ENCODE measurements at regions not wholly inside any gene's neighbourhood (a gene's known extent, or its start where the extent isn't known, plus 50 kb on each side); places are given as distances from the start of the nearest gene placed in this dataset.

GRCh38 chr18:29644276-29644675 lies 1398.3 kb downstream of the DSC3 start:
- no peak for DNase-seq
- no peak for TF ChIP-seq POLR2A (IDR thresholded peaks at IDR 0.05; ENCODE audit: low read length)

GRCh38 chr18:29629493-29630036 lies 1413.0 kb downstream of the DSC3 start:
- no peak for TF ChIP-seq POLR2A (IDR thresholded peaks at IDR 0.05; ENCODE audit: low read length)
- no peak for TF ChIP-seq GATA1 (IDR thresholded peaks at IDR 0.05; ENCODE audit: low read depth, low read length)
- no peak for DNase-seq

GRCh38 chr18:29626094-29626493 lies 1416.4 kb downstream of the DSC3 start:
- TF ChIP-seq POLR2A (IDR thresholded peaks at IDR 0.05; ENCODE audit: low read length) (no peak), GATA1 (IDR thresholded peaks at IDR 0.05; ENCODE audit: low read depth, low read length) (no peak)
- DNase-seq: no peak

- no peak for DNase-seq
- no peak for TF ChIP-seq POLR2A (IDR thresholded peaks at IDR 0.05; ENCODE audit: low read length)
These were observed 1425.7 kb downstream of the DSC3 start for GRCh38 chr18:29616867-29617266.

- DNase-seq: no peak
- TF ChIP-seq GATA1 (IDR thresholded peaks at IDR 0.05; ENCODE audit: low read depth, low read length): no peak
- TF ChIP-seq POLR2A (IDR thresholded peaks at IDR 0.05; ENCODE audit: low read length): no peak
These were observed 1432.1 kb upstream of the CDH2 start for GRCh38 chr18:29608982-29609381.

- TF ChIP-seq POLR2A (IDR thresholded peaks at IDR 0.05; ENCODE audit: low read length) (no peak), GATA1 (IDR thresholded peaks at IDR 0.05; ENCODE audit: low read depth, low read length) (no peak)
- no peak for DNase-seq
These were observed 1428.4 kb upstream of the CDH2 start for GRCh38 chr18:29605365-29605764.

GRCh38 chr18:29596959-29597358 lies 1420.0 kb upstream of the CDH2 start:
- TF ChIP-seq GATA1 (IDR thresholded peaks at IDR 0.05; ENCODE audit: low read depth, low read length) (no peak), POLR2A (IDR thresholded peaks at IDR 0.05; ENCODE audit: low read length) (no peak)
- no peak for DNase-seq

GRCh38 chr18:29594493-29594892 lies 1417.6 kb upstream of the CDH2 start:
- DNase-seq: peak; percentile 16 to 26
- TF ChIP-seq GATA1 (IDR thresholded peaks at IDR 0.05; ENCODE audit: low read depth, low read length) (no peak), POLR2A (IDR thresholded peaks at IDR 0.05; ENCODE audit: low read length) (no peak)

GRCh38 chr18:29588446-29589100 lies 1411.6 kb upstream of the CDH2 start:
- TF ChIP-seq POLR2A (IDR thresholded peaks at IDR 0.05; ENCODE audit: low read length): no peak
- no peak for TF ChIP-seq GATA1 (IDR thresholded peaks at IDR 0.05; ENCODE audit: low read depth, low read length)
- no peak for DNase-seq

- DNase-seq: no peak
- TF ChIP-seq GATA1 (IDR thresholded peaks at IDR 0.05; ENCODE audit: low read depth, low read length): no peak
- no peak for TF ChIP-seq POLR2A (IDR thresholded peaks at IDR 0.05; ENCODE audit: low read length)
These were observed 1409.3 kb upstream of the CDH2 start for GRCh38 chr18:29586210-29586609.

GRCh38 chr18:29560270-29560669 lies 1383.3 kb upstream of the CDH2 start:
- TF ChIP-seq GATA1 (IDR thresholded peaks at IDR 0.05; ENCODE audit: low read depth, low read length) (no peak), POLR2A (IDR thresholded peaks at IDR 0.05; ENCODE audit: low read length) (no peak)
- no peak for DNase-seq

- no peak for TF ChIP-seq POLR2A (IDR thresholded peaks at IDR 0.05; ENCODE audit: low read length)
- no peak for TF ChIP-seq GATA1 (IDR thresholded peaks at IDR 0.05; ENCODE audit: low read depth, low read length)
- no peak for DNase-seq
These were observed 1379.1 kb upstream of the CDH2 start for GRCh38 chr18:29556070-29556469.

GRCh38 chr18:29549759-29550158 lies 1372.8 kb upstream of the CDH2 start:
- TF ChIP-seq GATA1 (IDR thresholded peaks at IDR 0.05; ENCODE audit: low read depth, low read length) (no peak), POLR2A (IDR thresholded peaks at IDR 0.05; ENCODE audit: low read length) (no peak)
- no peak for DNase-seq

GRCh38 chr18:29547626-29548025 lies 1370.7 kb upstream of the CDH2 start:
- DNase-seq: no peak
- TF ChIP-seq POLR2A (IDR thresholded peaks at IDR 0.05; ENCODE audit: low read length): no peak
- no peak for TF ChIP-seq GATA1 (IDR thresholded peaks at IDR 0.05; ENCODE audit: low read depth, low read length)

GRCh38 chr18:29540548-29540947 lies 1363.6 kb upstream of the CDH2 start:
- no peak for DNase-seq
- TF ChIP-seq POLR2A (IDR thresholded peaks at IDR 0.05; ENCODE audit: low read length) (no peak), GATA1 (IDR thresholded peaks at IDR 0.05; ENCODE audit: low read depth, low read length) (no peak)

Data from erythroblast (primary cell).